ENCODE measurements at regions not wholly inside any gene's neighbourhood (a gene's known extent, or its start where the extent isn't known, plus 50 kb on each side); places are given as distances from the start of the nearest gene placed in this dataset.

GRCh38 chr3:40817017-40817416 is 292.3 kb downstream of the ZNF621 start:
- TF ChIP-seq CTCF (IDR thresholded peaks at IDR 0.05), result no peak
- no peak for TF ChIP-seq POLR2A (IDR thresholded peaks at IDR 0.05)
- TF ChIP-seq POLR2AphosphoS5 (IDR thresholded peaks at IDR 0.05; ENCODE audit: insufficient read depth in 1 of 2, low read depth in 1 of 2), result no peak
